ENCODE measurements at regions not wholly inside any gene's neighbourhood (a gene's known extent, or its start where the extent isn't known, plus 50 kb on each side); places are given as distances from the start of the nearest gene placed in this dataset.

DNA sequence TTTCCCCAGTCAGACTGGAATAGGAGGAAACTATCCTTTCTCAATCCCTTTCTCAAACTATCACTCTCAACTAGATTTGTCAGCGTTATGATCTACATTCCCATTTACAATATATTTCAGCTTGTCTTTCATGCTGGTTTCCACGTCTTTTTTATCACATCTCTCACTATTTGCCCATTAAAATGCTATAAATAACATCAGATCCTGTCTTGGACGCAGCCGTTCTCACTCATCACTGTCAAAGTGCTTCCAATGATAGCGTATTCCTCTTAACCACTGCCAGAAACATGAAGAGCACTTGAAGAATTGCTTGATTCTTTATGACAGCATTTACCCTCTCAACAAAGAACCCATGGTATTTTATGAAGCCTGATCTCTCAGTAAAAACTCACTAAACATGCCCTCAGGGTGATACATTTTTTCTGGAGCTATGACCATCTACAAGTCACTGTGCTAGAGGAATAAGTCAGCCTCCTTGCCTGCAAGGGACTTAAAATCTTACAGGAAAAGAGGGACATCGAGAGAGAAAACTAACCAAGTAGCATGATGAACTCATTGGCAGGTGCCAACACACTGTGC is 205.6 kb upstream of the PFKP start:
- TF ChIP-seq CTCF (IDR thresholded peaks at IDR 0.05; ENCODE audit: insufficient read depth, low read length, poor library complexity, severe bottlenecking) (no peak), EZH2phosphoT487 (conservative IDR thresholded peaks at IDR 0.05; ENCODE audit: low read length) (no peak)

All from SU-DHL-6 (cell line).